WTC11 (cell line): ENCODE measurements at regions not wholly inside any gene's neighbourhood (a gene's known extent, or its start where the extent isn't known, plus 50 kb on each side); places are given as distances from the start of the nearest gene placed in this dataset.

Experiments
- ATAC-seq: fragments of 200-7000 bp; cut with Tn5 transposase; 2 replicates; pipeline ENCODE4 v1.10.0; 2021; ENCODE audit warnings: mild to moderate bottlenecking, moderate library complexity
- CTCF ChIA-PET: fragments of 300-600 bp; sonication (Branson Sonifier 250); formaldehyde crosslinking; loops from one replicate; lab custom pipeline; 2021; ENCODE audit warnings: antibody characterized with exemption; lab: Charles Lee
- POLR2A ChIA-PET: fragments of 350-600 bp; sonication (Branson Sonifier 250); formaldehyde crosslinking; loops from one replicate; lab custom pipeline; 2021; ENCODE audit warnings: antibody characterized with exemption; lab: Charles Lee
- DNase-seq: peaks from one replicate; pipeline ENCODE4 v3.0.0; 2021; ENCODE audit warnings: low spot score
- H3K27ac Mint-ChIP-seq: 2 replicates; pipeline ENCODE4 v1.8.0; 2021; ENCODE audit warnings: mixed read lengths
- H3K27me3 Mint-ChIP-seq: 2 replicates; pipeline ENCODE4 v1.8.0; 2021; ENCODE audit warnings: low read depth, mild to moderate bottlenecking, moderate library complexity, mixed read lengths
- H3K36me3 Mint-ChIP-seq: 2 replicates; pipeline ENCODE4 v1.8.0; 2021; ENCODE audit warnings: mixed read lengths
- H3K4me1 Mint-ChIP-seq: 2 replicates; pipeline ENCODE4 v1.8.0; 2022; ENCODE audit warnings: mixed read lengths
- H3K4me3 Mint-ChIP-seq: 2 replicates; pipeline ENCODE4 v1.8.0; 2021; ENCODE audit warnings: mild to moderate bottlenecking, moderate library complexity, mixed read lengths
- H3K9me3 Mint-ChIP-seq: 2 replicates; pipeline ENCODE4 v1.8.0; 2021; ENCODE audit warnings: mixed read lengths
- ATF1 ChIP-seq: sonication (generic); formaldehyde crosslinking; IDR thresholded peaks from 2 replicates; pipeline ENCODE4 v1.8.1; 2023; ENCODE audit warnings: mild to moderate bottlenecking, moderate library complexity, missing genetic modification reagents
- CREB1 ChIP-seq: sonication (generic); formaldehyde crosslinking; IDR thresholded peaks from 2 replicates; pipeline ENCODE4 v1.8.0; 2023; ENCODE audit warnings: mild to moderate bottlenecking, missing genetic modification reagents
- CREM ChIP-seq: sonication (generic); formaldehyde crosslinking; IDR thresholded peaks from 2 replicates; pipeline ENCODE4 v1.8.1; 2022; ENCODE audit warnings: mild to moderate bottlenecking, missing genetic modification reagents, moderate library complexity
- GABPB1 ChIP-seq: sonication (generic); formaldehyde crosslinking; IDR thresholded peaks from 2 replicates; pipeline ENCODE4 v1.8.1; 2023; ENCODE audit warnings: mild to moderate bottlenecking, missing genetic modification reagents
- GRHL2 ChIP-seq: fragments of 250-450 bp; sonication (Bioruptor Pico); IDR thresholded peaks from 2 replicates; pipeline ENCODE4 v1.8.0; 2022; ENCODE audit warnings: mild to moderate bottlenecking, moderate library complexity; ENCODE audit not compliant: insufficient replicate concordance, severe bottlenecking
- JUN ChIP-seq: sonication (generic); formaldehyde crosslinking; IDR thresholded peaks from 2 replicates; pipeline ENCODE4 v1.8.0; 2023; ENCODE audit warnings: mild to moderate bottlenecking, missing genetic modification reagents
- NFYB ChIP-seq: sonication (generic); formaldehyde crosslinking; conservative IDR thresholded peaks from 2 replicates; pipeline ENCODE4 v1.8.0; 2022; ENCODE audit warnings: low read depth, missing genetic modification reagents
- RELA ChIP-seq: sonication (generic); formaldehyde crosslinking; IDR thresholded peaks from 2 replicates; pipeline ENCODE4 v1.8.1; 2022; ENCODE audit warnings: missing genetic modification reagents, mild to moderate bottlenecking, borderline replicate concordance
- TEAD4 ChIP-seq: sonication (generic); formaldehyde crosslinking; IDR thresholded peaks from 2 replicates; pipeline ENCODE4 v1.8.0; 2022; ENCODE audit warnings: mild to moderate bottlenecking, missing genetic modification reagents
- ZNF416 ChIP-seq: fragments of 250-450 bp; sonication (Bioruptor Pico); IDR thresholded peaks from 2 replicates; pipeline ENCODE4 v1.9.0; 2021; ENCODE audit warnings: mild to moderate bottlenecking, inconsistent platforms
- TF ChIP-seq, protein P1 (sequence below): fragments of 200-600 bp; IDR thresholded peaks from 2 replicates; pipeline ENCODE4 v1.8.0; 2022; ENCODE audit warnings: antibody characterized with exemption
- TF ChIP-seq, protein P2 (sequence below): sonication (generic); formaldehyde crosslinking; IDR thresholded peaks from 2 replicates; pipeline ENCODE4 v1.8.0; 2023; ENCODE audit warnings: mild to moderate bottlenecking, missing genetic modification reagents
- TF ChIP-seq, protein P3 (sequence below): sonication (generic); formaldehyde crosslinking; IDR thresholded peaks from 2 replicates; pipeline ENCODE4 v1.8.1; 2023; ENCODE audit warnings: mild to moderate bottlenecking, missing genetic modification reagents
- TF ChIP-seq, protein P4 (sequence below): fragments of 250-450 bp; sonication (Bioruptor Pico); IDR thresholded peaks from 2 replicates; pipeline ENCODE4 v1.9.0; 2021; ENCODE audit warnings: mild to moderate bottlenecking, borderline replicate concordance
- TF ChIP-seq, protein P5 (sequence below): fragments of 250-450 bp; sonication (Bioruptor Pico); conservative IDR thresholded peaks from 2 replicates; pipeline ENCODE4 v1.9.0; 2021; ENCODE audit warnings: mild to moderate bottlenecking
- TF ChIP-seq, protein P6 (sequence below): sonication (generic); formaldehyde crosslinking; IDR thresholded peaks from 2 replicates; pipeline ENCODE4 v1.8.1; 2022; ENCODE audit warnings: mild to moderate bottlenecking, moderate library complexity, missing genetic modification reagents

DNA sequence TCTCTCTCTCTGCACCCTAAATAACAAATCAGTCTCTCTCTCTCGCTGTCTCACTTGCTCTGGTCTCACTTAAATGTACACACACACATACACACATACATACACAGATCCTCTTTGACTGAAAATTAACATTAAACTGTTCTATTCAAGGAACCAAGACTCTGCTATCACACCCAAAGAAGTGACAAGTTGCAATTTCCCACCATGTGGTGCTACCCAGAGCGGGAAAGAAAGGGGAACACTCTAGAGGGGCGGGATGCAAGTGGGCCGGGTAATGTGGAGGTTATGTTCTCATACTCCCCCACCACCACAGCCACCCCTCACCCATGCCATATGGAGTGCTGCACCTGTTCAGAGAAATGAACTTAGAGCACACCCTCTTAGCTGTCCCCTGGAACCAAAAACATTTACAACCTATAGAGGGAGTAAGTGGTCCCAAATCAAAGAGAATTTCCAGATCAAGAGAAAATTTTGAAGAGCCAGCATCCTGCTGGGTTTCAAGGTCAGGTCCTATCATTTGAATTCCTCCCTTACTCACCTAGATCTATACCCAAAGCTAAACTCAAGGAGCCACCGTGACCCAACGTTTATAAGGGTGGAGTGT, 319.4 kb downstream of the BRINP2 start:
- TF ChIP-seq ATF1 (CRISPR knock-in tag) (no peak), ZNF416 (no peak), GRHL2 (CRISPR knock-in tag) (no peak), CREM (CRISPR knock-in tag) (no peak), CREB1 (CRISPR knock-in tag) (no peak), NFYB (no peak), GABPB1 (CRISPR knock-in tag) (no peak), JUN (CRISPR knock-in tag) (no peak), RELA (CRISPR knock-in tag) (no peak), TEAD4 (CRISPR knock-in tag) (no peak)
- TF ChIP-seq, protein P1, sequence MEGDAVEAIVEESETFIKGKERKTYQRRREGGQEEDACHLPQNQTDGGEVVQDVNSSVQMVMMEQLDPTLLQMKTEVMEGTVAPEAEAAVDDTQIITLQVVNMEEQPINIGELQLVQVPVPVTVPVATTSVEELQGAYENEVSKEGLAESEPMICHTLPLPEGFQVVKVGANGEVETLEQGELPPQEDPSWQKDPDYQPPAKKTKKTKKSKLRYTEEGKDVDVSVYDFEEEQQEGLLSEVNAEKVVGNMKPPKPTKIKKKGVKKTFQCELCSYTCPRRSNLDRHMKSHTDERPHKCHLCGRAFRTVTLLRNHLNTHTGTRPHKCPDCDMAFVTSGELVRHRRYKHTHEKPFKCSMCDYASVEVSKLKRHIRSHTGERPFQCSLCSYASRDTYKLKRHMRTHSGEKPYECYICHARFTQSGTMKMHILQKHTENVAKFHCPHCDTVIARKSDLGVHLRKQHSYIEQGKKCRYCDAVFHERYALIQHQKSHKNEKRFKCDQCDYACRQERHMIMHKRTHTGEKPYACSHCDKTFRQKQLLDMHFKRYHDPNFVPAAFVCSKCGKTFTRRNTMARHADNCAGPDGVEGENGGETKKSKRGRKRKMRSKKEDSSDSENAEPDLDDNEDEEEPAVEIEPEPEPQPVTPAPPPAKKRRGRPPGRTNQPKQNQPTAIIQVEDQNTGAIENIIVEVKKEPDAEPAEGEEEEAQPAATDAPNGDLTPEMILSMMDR = no peak
- TF ChIP-seq, protein P2, sequence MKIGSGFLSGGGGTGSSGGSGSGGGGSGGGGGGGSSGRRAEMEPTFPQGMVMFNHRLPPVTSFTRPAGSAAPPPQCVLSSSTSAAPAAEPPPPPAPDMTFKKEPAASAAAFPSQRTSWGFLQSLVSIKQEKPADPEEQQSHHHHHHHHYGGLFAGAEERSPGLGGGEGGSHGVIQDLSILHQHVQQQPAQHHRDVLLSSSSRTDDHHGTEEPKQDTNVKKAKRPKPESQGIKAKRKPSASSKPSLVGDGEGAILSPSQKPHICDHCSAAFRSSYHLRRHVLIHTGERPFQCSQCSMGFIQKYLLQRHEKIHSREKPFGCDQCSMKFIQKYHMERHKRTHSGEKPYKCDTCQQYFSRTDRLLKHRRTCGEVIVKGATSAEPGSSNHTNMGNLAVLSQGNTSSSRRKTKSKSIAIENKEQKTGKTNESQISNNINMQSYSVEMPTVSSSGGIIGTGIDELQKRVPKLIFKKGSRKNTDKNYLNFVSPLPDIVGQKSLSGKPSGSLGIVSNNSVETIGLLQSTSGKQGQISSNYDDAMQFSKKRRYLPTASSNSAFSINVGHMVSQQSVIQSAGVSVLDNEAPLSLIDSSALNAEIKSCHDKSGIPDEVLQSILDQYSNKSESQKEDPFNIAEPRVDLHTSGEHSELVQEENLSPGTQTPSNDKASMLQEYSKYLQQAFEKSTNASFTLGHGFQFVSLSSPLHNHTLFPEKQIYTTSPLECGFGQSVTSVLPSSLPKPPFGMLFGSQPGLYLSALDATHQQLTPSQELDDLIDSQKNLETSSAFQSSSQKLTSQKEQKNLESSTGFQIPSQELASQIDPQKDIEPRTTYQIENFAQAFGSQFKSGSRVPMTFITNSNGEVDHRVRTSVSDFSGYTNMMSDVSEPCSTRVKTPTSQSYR (CRISPR knock-in tag) = no peak
- TF ChIP-seq, protein P3, sequence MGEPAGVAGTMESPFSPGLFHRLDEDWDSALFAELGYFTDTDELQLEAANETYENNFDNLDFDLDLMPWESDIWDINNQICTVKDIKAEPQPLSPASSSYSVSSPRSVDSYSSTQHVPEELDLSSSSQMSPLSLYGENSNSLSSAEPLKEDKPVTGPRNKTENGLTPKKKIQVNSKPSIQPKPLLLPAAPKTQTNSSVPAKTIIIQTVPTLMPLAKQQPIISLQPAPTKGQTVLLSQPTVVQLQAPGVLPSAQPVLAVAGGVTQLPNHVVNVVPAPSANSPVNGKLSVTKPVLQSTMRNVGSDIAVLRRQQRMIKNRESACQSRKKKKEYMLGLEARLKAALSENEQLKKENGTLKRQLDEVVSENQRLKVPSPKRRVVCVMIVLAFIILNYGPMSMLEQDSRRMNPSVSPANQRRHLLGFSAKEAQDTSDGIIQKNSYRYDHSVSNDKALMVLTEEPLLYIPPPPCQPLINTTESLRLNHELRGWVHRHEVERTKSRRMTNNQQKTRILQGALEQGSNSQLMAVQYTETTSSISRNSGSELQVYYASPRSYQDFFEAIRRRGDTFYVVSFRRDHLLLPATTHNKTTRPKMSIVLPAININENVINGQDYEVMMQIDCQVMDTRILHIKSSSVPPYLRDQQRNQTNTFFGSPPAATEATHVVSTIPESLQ (CRISPR knock-in tag) = no peak
- TF ChIP-seq, protein P4, sequence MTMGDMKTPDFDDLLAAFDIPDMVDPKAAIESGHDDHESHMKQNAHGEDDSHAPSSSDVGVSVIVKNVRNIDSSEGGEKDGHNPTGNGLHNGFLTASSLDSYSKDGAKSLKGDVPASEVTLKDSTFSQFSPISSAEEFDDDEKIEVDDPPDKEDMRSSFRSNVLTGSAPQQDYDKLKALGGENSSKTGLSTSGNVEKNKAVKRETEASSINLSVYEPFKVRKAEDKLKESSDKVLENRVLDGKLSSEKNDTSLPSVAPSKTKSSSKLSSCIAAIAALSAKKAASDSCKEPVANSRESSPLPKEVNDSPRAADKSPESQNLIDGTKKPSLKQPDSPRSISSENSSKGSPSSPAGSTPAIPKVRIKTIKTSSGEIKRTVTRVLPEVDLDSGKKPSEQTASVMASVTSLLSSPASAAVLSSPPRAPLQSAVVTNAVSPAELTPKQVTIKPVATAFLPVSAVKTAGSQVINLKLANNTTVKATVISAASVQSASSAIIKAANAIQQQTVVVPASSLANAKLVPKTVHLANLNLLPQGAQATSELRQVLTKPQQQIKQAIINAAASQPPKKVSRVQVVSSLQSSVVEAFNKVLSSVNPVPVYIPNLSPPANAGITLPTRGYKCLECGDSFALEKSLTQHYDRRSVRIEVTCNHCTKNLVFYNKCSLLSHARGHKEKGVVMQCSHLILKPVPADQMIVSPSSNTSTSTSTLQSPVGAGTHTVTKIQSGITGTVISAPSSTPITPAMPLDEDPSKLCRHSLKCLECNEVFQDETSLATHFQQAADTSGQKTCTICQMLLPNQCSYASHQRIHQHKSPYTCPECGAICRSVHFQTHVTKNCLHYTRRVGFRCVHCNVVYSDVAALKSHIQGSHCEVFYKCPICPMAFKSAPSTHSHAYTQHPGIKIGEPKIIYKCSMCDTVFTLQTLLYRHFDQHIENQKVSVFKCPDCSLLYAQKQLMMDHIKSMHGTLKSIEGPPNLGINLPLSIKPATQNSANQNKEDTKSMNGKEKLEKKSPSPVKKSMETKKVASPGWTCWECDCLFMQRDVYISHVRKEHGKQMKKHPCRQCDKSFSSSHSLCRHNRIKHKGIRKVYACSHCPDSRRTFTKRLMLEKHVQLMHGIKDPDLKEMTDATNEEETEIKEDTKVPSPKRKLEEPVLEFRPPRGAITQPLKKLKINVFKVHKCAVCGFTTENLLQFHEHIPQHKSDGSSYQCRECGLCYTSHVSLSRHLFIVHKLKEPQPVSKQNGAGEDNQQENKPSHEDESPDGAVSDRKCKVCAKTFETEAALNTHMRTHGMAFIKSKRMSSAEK (CRISPR knock-in tag) = no peak
- TF ChIP-seq, protein P5, sequence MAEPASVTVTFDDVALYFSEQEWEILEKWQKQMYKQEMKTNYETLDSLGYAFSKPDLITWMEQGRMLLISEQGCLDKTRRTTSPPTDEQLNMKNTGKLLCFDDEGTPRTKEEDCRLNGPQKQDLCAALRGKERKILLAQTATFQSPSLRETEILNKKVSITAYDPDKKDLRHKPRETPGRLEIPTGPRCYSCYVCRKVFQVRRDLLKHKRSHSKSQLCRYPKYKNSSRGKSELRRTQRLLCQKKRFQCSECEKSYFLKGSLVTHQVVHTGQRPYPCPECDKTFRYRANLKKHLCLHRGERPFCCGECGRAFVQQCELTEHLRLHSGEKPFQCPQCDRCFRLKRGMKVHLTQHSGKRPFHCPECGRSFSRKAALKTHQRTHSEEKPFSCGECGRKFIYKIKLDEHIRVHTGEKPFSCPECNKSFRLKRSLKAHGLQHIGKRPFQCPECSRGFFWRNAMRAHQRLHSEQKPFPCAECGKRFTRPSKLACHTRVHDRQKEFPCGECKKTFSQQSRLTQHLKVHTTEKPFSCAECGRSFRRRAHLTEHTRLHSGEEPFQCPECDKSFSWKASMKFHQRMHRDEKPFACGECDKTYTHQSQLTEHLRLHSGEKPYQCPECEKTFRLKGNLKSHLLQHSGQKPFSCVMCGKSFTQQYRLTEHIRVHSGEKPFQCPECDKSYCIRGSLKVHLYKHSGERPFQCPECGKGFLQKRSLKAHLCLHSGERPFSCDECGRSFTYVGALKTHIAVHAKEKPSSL (CRISPR knock-in tag) = no peak
- TF ChIP-seq, protein P6, sequence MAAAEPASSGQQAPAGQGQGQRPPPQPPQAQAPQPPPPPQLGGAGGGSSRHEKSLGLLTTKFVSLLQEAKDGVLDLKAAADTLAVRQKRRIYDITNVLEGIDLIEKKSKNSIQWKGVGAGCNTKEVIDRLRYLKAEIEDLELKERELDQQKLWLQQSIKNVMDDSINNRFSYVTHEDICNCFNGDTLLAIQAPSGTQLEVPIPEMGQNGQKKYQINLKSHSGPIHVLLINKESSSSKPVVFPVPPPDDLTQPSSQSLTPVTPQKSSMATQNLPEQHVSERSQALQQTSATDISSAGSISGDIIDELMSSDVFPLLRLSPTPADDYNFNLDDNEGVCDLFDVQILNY (CRISPR knock-in tag) = no peak
- TF ChIP-seq, all 79 proteins: peak for 0

More for the DNA sequence above, 319.4 kb downstream of the BRINP2 start:
- ChIA-PET POLR2A (no interaction called here), CTCF (interaction anchor here (0.7 to 1.2 kb wide), 2 partner anchors 135 to 291 kb away, joined by 3 read pairs; no protein-coding TSS in a partner anchor)
- H3K4me1 Mint-ChIP-seq = peaks cover 6% of the 10 kb centered on the region
- no peaks in the 10 kb centered on the region for H3K36me3 Mint-ChIP-seq
- H3K4me3 Mint-ChIP-seq = no peak overlapping the region
- no peaks in the 10 kb centered on the region for H3K27me3 Mint-ChIP-seq
- no peak overlapping the region for H3K27ac Mint-ChIP-seq
- ATAC-seq (peak; percentile 52), DNase-seq (no peak)
- H3K9me3 Mint-ChIP-seq = no peaks in the 10 kb centered on the region; the same call in 1 of the 2 replicates
